ENCODE measurements at regions not wholly inside any gene's neighbourhood (a gene's known extent, or its start where the extent isn't known, plus 50 kb on each side); places are given as distances from the start of the nearest gene placed in this dataset.

DNA sequence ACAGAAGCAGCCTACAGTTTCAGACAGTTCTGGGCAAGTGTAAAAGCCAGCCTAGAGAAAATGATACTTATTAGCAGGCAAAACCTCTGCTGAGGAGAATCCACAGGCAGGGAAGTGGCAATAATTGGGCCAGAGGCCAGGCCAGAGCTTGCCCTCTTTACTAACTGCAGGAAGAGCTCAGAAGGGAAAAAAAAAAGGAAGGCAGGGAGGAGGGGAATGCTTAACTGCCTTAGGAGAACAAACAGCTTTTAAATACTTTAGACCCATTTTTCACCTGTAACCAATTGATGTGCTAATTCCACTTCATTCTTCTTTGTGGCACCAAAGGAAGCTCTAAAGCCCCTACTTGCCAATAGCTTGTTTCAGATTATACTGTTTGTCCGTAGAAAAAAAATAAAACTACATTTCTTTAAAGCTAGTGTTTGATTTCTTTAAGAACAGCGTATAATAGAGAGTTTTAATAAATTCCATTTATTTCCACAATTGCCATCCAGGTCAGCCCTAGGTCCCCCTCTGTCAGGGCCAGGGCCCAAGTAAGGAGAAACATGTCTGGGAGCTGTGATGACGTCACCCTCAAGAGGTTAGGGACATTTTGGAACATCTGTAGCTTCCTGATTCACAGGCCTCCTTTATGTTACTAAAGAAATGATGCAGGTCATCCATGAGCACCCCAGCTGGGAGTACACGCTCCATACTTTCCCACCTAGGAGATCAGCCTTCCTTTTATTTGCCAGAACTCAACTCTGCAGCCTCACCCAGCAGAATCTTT lies 384.3 kb downstream of the CDC5L start:
- TF ChIP-seq, protein P1, sequence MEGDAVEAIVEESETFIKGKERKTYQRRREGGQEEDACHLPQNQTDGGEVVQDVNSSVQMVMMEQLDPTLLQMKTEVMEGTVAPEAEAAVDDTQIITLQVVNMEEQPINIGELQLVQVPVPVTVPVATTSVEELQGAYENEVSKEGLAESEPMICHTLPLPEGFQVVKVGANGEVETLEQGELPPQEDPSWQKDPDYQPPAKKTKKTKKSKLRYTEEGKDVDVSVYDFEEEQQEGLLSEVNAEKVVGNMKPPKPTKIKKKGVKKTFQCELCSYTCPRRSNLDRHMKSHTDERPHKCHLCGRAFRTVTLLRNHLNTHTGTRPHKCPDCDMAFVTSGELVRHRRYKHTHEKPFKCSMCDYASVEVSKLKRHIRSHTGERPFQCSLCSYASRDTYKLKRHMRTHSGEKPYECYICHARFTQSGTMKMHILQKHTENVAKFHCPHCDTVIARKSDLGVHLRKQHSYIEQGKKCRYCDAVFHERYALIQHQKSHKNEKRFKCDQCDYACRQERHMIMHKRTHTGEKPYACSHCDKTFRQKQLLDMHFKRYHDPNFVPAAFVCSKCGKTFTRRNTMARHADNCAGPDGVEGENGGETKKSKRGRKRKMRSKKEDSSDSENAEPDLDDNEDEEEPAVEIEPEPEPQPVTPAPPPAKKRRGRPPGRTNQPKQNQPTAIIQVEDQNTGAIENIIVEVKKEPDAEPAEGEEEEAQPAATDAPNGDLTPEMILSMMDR (IDR thresholded peaks at IDR 0.05), result no peak
- no peak overlapping the region for H3K27ac ChIP-seq
- no peak for DNase-seq (ENCODE audit: low spot score)
- no peak overlapping the region for H3K4me3 ChIP-seq

DNA sequence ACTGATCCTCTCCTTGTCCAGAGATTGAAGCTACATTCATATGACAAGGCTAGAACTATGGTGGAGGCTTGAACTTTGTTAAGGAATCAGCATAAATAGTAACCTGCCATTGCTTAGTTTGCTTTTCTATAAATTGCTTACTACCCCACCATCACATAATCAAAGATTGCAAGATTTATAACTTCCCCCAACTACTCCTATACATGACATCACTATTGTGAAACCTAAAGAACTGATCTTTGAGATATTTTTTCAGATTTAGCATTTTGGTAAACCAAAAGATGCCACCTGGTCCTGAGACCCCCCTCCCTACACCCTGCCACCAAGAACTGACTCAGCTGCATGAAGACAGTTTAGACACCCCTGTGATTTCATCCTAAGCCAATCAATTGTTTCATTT lies 385.3 kb downstream of the CDC5L start:
- H3K27ac ChIP-seq, result no peak overlapping the region
- TF ChIP-seq, protein P1 (IDR thresholded peaks at IDR 0.05), result no peak
- no peak overlapping the region for H3K4me3 ChIP-seq
- no peak for DNase-seq (ENCODE audit: low spot score)

DNA sequence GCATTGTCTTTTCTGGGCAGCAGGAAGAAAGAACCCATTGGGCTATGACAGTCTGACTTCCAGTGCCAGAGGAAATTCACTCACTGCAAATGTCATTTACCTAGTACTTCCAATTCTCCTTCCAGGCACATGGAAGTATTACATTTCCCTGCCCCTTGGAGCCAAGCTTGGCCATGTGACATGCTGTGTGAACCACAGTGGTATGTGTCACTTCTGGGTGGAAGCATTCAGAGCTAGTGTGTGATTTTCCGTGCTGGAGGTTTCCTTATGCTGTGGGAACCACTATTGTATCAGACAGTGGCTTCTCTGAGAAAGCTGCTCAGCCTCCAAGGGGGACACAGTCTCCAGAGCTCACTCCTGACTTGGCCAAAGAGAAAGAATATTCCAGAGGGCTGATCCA lies 387.6 kb downstream of the CDC5L start:
- Histone ChIP-seq H3K4me3 (no peak overlapping the region), H3K27ac (no peak overlapping the region)
- TF ChIP-seq, protein P1 (IDR thresholded peaks at IDR 0.05), result no peak
- DNase-seq (ENCODE audit: low spot score), result no peak

DNA sequence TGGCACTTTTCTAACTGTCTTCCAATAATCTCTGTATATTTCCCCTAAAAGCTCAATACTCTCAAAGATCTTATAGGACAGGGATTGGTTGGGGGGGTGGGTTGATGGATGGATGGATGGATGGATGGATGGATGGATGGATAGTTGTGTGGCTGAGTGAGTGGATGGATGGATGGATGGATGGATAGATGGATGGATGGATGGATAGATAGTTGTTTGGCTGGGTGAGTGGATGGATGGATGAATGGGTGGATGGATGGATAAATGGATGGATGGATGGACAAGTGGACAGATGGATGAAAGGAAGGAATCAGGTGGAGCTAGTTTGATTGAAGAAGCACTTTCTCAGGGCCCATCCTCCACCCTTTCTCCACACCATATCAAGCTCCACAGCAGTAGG lies 388.8 kb downstream of the CDC5L start:
- Histone ChIP-seq H3K27ac (no peak overlapping the region), H3K4me3 (no peak overlapping the region)
- TF ChIP-seq, protein P1 (IDR thresholded peaks at IDR 0.05), result no peak
- no peak for DNase-seq (ENCODE audit: low spot score)

DNA sequence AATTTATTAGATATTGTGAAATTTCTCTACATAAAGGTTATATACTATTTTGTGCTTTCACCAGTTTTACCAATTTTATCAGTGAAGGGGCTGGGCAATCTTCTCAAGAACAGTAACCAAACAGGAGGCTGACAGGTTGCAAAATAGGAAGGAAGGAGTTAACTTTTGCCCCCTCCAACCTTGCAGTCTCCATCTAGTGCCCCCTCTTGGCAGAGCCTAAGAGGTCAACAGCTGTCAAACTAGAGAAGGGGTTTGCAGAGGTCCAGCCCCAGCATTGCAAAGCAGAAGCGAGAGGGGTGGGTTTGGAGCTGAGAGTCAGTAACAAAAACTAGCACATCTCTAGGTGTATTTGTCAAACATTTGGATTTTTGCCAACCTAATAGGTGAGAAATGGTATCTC lies 391.0 kb downstream of the CDC5L start:
- no peak for DNase-seq (ENCODE audit: low spot score)
- TF ChIP-seq, protein P1 (IDR thresholded peaks at IDR 0.05), result no peak
- Histone ChIP-seq H3K27ac (no peak overlapping the region), H3K4me3 (no peak overlapping the region)

Measured in coronary artery (tissue), 2 donors.